Karpas-422 (cell line): ENCODE measurements at regions not wholly inside any gene's neighbourhood (a gene's known extent, or its start where the extent isn't known, plus 50 kb on each side); places are given as distances from the start of the nearest gene placed in this dataset.
"Not testable (repeated sequence)": the region's sequence is repeated elsewhere in the genome, so short reads cannot be mapped to it uniquely, and the experiment has no call there.

Experiments
- DNase-seq: peaks from one replicate; pipeline ENCODE4 v3.0.0-alpha.2; 2015
- H2AFZ ChIP-seq: fragments of 200-600 bp; sonication (generic); 2 replicates; pipeline ENCODE4 v1.6.1; 2014; ENCODE audit warnings: antibody characterized with exemption, low read length, mixed read lengths
- H3K27ac ChIP-seq: fragments of 200-600 bp; sonication (generic); 2 replicates; pipeline ENCODE4 v1.5.1; 2014; ENCODE audit warnings: mild to moderate bottlenecking, low read length, moderate library complexity
- H3K27me3 ChIP-seq: fragments of 200-600 bp; sonication (generic); 2 replicates; pipeline ENCODE4 v1.6.1; 2014; ENCODE audit warnings: low read length, mixed read lengths
- H3K36me3 ChIP-seq: fragments of 200-600 bp; sonication (generic); 2 replicates; pipeline ENCODE4 v1.6.1; 2014; ENCODE audit warnings: low read length, mixed read lengths; ENCODE audit not compliant: insufficient read depth
- H3K4me1 ChIP-seq: fragments of 200-600 bp; sonication (generic); 2 replicates; pipeline ENCODE4 v1.6.1; 2014; ENCODE audit warnings: mild to moderate bottlenecking, low read length, mixed read lengths
- H3K4me2 ChIP-seq: fragments of 200-600 bp; sonication (generic); 2 replicates; pipeline ENCODE4 v1.6.1; 2014; ENCODE audit warnings: low read length, low read depth, mild to moderate bottlenecking; ENCODE audit not compliant: poor library complexity, severe bottlenecking
- H3K4me3 ChIP-seq: fragments of 200-600 bp; sonication (generic); 2 replicates; pipeline ENCODE4 v1.5.1; 2014; ENCODE audit warnings: mild to moderate bottlenecking, antibody characterized with exemption, low read length, mixed read lengths
- H3K79me2 ChIP-seq: fragments of 200-600 bp; sonication (generic); 2 replicates; pipeline ENCODE4 v1.6.1; 2014; ENCODE audit warnings: mild to moderate bottlenecking, low read length, mixed read lengths
- H3K9ac ChIP-seq: fragments of 200-600 bp; sonication (generic); 2 replicates; pipeline ENCODE4 v1.6.0; 2014; ENCODE audit warnings: low read length
- H3K9me2 ChIP-seq: fragments of 200-600 bp; sonication (generic), shearing (Covaris generic); replicated peaks from 2 replicates; pipeline ENCODE4 v1.6.0; 2014; ENCODE audit warnings: mild to moderate bottlenecking, low read length, moderate library complexity; ENCODE audit not compliant: insufficient read depth
- H3K9me3 ChIP-seq: fragments of 300-700, 200-600 bp; sonication (generic); 2 replicates; pipeline ENCODE4 v1.6.1; 2014; ENCODE audit warnings: low read length, mixed read lengths
- H4K20me1 ChIP-seq: fragments of 200-600 bp; sonication (generic); 2 replicates; pipeline ENCODE4 v1.6.1; 2014; ENCODE audit warnings: mild to moderate bottlenecking, antibody characterized with exemption, low read length, low read depth; ENCODE audit not compliant: insufficient read depth

DNA sequence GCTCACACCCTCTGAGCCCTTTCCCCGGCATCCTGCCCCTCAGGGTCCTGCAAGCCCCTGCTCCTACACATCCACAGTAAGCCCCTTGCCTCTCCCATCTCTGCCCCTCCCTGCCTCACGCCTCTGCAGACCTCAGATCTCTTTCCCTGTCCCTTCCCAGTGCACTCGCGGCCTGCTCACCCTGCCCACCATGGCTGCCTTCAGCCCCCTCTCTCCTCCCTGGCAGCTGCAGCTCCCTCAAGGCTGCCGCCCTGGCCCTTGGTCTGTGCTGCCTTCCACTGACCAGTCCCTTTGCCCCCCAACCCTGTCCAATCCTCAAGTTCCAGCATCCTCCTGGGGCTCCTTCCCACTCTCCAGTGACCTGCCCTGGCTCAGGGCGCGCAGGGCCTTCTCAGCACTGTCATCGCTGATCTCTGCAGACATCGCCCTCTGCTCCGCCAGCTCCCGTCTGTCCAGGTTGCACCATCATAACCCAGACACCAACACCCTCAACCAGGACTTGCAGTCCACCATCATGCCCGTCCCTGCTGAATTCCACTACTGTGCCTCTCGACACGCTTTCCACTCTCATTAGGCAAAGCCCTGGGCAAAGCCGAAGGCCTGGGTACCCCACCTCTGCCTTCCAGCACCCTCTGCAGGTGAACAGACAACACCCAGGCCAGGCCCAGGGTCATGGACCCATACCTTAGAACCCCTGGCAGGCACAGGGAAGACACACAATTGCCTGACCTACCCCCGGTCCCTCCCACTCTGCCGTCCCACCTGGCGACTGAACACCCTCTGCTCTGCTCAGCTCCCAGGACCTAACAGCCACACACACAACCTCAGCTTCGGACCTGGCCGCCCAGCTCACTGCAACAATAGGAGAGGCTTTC is 97.8 kb upstream of the RUFY1 start:
- no peaks in the 10 kb centered on the region for H3K79me2 ChIP-seq
- H3K27ac ChIP-seq, result no peak overlapping the region
- peak; percentile 57 for DNase-seq
- no peaks in the 10 kb centered on the region for H3K27me3 ChIP-seq
- H3K4me1 ChIP-seq, result no peaks in the 10 kb centered on the region
- H3K9me2 ChIP-seq, result no peaks in the 10 kb centered on the region
- no peaks in the 10 kb centered on the region for H3K36me3 ChIP-seq
- H4K20me1 ChIP-seq, result no peaks in the 10 kb centered on the region
- no peak overlapping the region for H3K4me2 ChIP-seq
- H3K4me3 ChIP-seq, result no peak overlapping the region
- H3K9ac ChIP-seq, result no peak overlapping the region
- H3K9me3 ChIP-seq, result no peaks in the 10 kb centered on the region
- H2AFZ ChIP-seq, result no peak overlapping the region

DNA sequence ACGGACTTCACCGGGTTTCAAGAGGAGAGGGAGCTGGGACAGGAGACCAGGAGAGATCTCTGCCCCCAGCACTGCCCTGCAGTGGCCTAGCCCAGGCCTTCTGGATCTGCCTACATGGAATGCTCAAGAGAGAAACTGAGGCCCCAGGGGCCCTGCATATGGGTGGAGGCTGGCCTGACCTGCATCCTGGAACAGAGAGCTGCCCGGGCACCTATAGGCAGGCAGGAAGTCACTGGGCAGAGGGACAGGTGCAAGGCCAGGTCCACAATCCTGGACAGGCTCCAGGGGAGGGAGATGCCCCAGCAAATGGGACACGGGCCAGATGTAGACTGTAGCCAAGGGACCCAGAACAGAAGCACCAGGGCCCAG is 98.5 kb upstream of the RUFY1 start:
- Histone ChIP-seq H3K4me1 (no peaks in the 10 kb centered on the region), H3K36me3 (no peaks in the 10 kb centered on the region), H4K20me1 (no peaks in the 10 kb centered on the region), H3K4me3 (no peak overlapping the region), H2AFZ (no peak overlapping the region), H3K27me3 (no peaks in the 10 kb centered on the region), H3K9me3 (no peaks in the 10 kb centered on the region), H3K27ac (no peak overlapping the region), H3K4me2 (no peak overlapping the region), H3K9me2 (no peaks in the 10 kb centered on the region), H3K9ac (no peak overlapping the region), H3K79me2 (no peaks in the 10 kb centered on the region)
- no peak for DNase-seq

DNA sequence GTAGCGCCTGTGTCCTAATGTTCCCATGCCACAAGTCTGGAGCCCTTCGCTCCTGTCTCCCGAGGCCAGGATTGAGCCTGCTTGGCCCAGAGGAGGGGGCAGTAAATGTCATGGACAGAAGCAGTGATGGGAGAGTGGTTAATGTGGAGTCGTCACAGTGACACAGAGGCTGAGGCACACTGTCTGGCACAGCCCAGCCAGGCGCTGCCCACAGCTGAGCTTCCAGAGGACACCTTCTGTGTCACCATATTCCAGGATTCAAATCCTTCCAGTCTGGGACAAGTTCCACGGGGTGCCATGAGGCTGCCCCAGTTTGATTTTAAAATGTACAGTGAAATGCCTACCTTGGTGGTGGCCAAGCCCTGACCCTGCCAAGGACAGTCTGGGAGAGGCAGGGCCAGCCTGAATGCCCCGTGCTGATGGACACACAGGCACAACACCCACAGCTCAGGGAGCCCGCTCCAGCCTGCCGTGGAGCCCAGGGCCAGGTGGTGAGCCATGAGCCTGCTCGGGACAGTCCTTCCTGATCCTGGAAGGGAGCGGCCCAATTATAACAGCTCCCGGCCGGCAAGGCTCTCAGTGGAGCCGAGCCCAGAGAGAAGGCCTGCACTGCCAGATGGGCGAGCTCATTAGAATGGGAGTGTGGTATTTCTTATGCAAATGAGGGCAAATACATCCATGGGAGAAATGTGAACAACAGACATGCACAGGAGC is 99.1 kb upstream of the RUFY1 start:
- Histone ChIP-seq H3K4me3 (no peak overlapping the region), H3K27me3 (no peaks in the 10 kb centered on the region), H3K9me2 (no peaks in the 10 kb centered on the region), H3K4me2 (no peak overlapping the region), H2AFZ (no peak overlapping the region), H3K36me3 (no peaks in the 10 kb centered on the region), H3K9me3 (no peaks in the 10 kb centered on the region), H3K27ac (no peak overlapping the region), H3K9ac (no peak overlapping the region), H4K20me1 (no peaks in the 10 kb centered on the region), H3K4me1 (no peaks in the 10 kb centered on the region), H3K79me2 (no peaks in the 10 kb centered on the region)
- no peak for DNase-seq

DNA sequence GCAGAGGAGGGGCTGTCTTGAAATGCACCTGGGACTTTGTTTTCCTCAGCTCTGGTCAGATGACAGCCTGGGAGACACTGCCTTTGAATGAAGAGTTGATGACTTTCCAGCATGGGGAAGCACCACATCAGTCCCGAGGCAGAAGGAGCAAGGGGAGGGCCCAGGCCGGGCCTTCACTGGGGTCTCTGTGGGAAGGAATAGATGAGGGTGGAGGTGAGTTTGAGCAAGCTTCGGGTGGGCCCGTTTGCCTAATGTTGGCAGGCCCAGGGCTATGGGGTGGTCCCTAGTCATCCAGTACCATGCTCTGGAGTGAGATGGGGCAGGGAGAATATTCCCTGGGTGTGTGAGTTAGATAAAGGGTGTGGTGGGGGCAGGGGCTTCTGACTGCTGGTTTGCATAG is 100.4 kb upstream of the RUFY1 start:
- H3K27ac ChIP-seq, H4K20me1 ChIP-seq, DNase-seq, H3K4me2 ChIP-seq, H2AFZ ChIP-seq, H3K9me3 ChIP-seq, H3K9me2 ChIP-seq, H3K9ac ChIP-seq, H3K27me3 ChIP-seq, H3K36me3 ChIP-seq, H3K79me2 ChIP-seq, H3K4me3 ChIP-seq, H3K4me1 ChIP-seq: not testable (repeated sequence)

DNA sequence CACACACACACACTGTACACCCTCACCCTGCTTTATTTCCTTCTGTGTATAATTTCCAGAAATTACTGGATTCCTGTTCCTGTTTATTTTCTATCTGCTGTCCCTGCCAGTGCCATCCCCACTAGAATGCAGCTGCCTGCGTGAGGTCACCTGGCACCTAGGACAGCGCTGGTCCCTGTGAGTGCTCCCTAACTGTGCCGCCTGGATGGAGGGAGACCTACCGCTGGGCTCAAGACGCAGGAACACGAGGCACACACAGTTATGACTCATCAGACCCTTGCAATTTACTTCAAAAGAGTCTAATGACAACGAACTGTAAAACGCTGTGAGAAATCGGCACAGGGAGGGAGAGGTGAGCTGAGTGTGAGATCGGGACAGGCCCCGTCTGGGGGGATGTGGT is 102.1 kb upstream of the RUFY1 start:
- not testable (repeated sequence) for H2AFZ ChIP-seq, H3K27me3 ChIP-seq, H3K9ac ChIP-seq, DNase-seq, H3K9me3 ChIP-seq, H3K4me3 ChIP-seq, H3K79me2 ChIP-seq, H4K20me1 ChIP-seq, H3K36me3 ChIP-seq, H3K4me2 ChIP-seq, H3K4me1 ChIP-seq, H3K9me2 ChIP-seq, H3K27ac ChIP-seq

DNA sequence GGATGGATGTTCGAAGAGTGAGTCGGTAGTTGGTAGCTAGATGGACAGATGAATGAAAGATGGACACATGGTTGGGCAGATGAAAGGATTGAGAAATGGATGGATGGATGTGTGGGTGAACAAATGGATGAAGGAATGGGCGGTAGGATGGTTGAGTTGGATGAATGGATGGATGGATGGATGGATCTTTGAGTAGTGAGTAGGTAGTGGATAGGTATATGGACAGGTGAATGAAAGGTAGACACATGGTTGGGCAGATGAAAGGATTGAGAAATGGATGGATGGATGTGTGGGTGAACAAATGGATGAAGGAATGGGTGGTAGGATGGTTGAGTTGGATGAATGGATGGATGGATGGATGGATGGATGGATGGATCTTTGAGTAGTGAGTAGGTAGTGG is 97.0 kb upstream of the ADAMTS2 start:
- not testable (repeated sequence) for H3K36me3 ChIP-seq, H4K20me1 ChIP-seq, H3K4me1 ChIP-seq, H3K9ac ChIP-seq, H3K4me2 ChIP-seq, H3K9me2 ChIP-seq, H3K79me2 ChIP-seq, H3K9me3 ChIP-seq, H3K27me3 ChIP-seq, DNase-seq, H3K4me3 ChIP-seq, H2AFZ ChIP-seq, H3K27ac ChIP-seq

DNA sequence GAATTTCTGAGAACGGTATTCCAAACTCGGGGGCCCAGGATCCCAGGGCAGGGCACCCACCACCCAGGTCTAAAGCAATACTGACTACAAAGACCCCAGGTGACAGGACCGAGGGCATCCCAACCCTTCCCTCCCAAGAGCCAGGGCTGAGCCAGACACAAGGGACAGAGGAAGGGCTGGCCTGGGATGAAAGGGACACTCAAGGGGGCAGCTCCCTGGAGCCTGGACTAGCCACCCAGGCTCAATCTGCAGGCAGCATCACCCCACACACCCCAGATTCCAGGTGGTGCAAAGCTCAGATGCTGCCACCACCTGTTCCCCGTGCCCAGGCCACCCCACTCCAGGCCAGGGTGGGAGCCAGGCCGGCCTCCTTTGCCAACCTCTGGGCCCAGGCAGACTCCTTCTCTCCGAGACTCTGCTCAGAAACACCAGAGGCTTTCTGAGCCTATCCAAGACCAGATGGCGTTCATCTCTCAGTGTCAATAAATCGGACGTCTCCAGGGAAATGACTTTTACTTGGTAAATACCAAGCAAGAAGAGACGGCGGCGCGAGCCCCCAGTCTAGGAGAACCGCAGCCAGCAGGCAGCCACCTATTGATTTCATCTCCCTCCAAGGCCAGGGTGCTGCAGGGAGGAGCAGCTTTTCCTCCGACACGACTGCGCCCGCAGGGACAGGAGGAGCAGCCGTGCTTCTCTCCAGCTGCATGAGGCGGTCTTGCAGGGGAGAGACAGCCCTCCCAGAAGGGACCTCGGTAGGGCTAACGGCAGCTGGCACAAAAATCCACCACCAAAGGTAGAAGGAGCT is 94.1 kb upstream of the ADAMTS2 start:
- no peak overlapping the region for H2AFZ ChIP-seq
- H3K4me1 ChIP-seq, result no peaks in the 10 kb centered on the region
- no peak for DNase-seq
- no peaks in the 10 kb centered on the region for H3K27me3 ChIP-seq
- no peaks in the 10 kb centered on the region for H3K9me3 ChIP-seq
- H3K9me2 ChIP-seq, result no peaks in the 10 kb centered on the region
- no peaks in the 10 kb centered on the region for H3K36me3 ChIP-seq
- H4K20me1 ChIP-seq, result no peaks in the 10 kb centered on the region
- H3K79me2 ChIP-seq, result no peaks in the 10 kb centered on the region
- H3K9ac ChIP-seq, result no peak overlapping the region
- H3K4me2 ChIP-seq, result no peak overlapping the region
- no peak overlapping the region for H3K27ac ChIP-seq
- H3K4me3 ChIP-seq, result no peak overlapping the region

DNA sequence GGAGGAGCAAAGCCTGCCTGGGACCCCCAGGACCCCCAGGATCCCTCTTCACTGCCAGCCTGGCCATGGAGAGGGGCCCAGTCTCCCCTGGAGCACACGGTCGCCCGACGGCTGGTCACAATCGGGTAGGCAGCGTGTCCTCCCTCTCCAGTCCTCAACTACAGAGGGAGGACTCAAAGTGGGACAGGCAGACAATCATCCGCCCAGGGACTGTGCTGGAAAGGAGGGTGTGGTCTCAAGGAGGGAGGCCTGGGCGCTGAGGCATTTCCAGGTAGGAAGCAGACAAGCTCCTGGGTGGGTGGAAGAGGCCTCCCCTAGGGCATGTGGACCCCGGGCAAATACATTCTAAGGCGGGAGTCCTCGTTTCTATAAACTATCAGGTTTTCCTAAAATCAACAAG is 93.2 kb upstream of the ADAMTS2 start:
- Histone ChIP-seq H2AFZ (no peak overlapping the region), H4K20me1 (no peaks in the 10 kb centered on the region), H3K4me1 (no peaks in the 10 kb centered on the region), H3K9me2 (no peaks in the 10 kb centered on the region), H3K9me3 (no peaks in the 10 kb centered on the region), H3K27me3 (no peaks in the 10 kb centered on the region), H3K79me2 (no peaks in the 10 kb centered on the region), H3K27ac (no peak overlapping the region), H3K36me3 (no peaks in the 10 kb centered on the region), H3K4me2 (no peak overlapping the region), H3K4me3 (no peak overlapping the region), H3K9ac (no peak overlapping the region)
- no peak for DNase-seq
